HEK293T (cell line): ENCODE measurements at regions not wholly inside any gene's neighbourhood (a gene's known extent, or its start where the extent isn't known, plus 50 kb on each side); places are given as distances from the start of the nearest gene placed in this dataset.

Experiments used
- CTCF ChIA-PET: fragments of 350-600 bp; formaldehyde crosslinking; extraction: SDS; loops from one replicate; lab custom pipeline; 2021; ENCODE audit warnings: antibody characterized with exemption, inconsistent platforms; lab: Yijun Ruan, JAX
- POLR2A ChIA-PET: fragments of 350-600 bp; formaldehyde crosslinking; extraction: SDS; loops from one replicate; lab custom pipeline; 2020; ENCODE audit warnings: antibody characterized with exemption, inconsistent platforms; lab: Yijun Ruan, JAX
- DNase-seq: peaks from one replicate; pipeline ENCODE4 v3.0.0; 2012; ENCODE audit warnings: mixed read lengths; ENCODE audit errors: extremely low spot score
- ARNT ChIP-seq: fragments of 450-650 bp; IDR thresholded peaks from 2 replicates; pipeline ENCODE4 v1.6.1; 2017; ENCODE audit warnings: mild to moderate bottlenecking
- BHLHE40 ChIP-seq: fragments of 450-650 bp; IDR thresholded peaks from 2 replicates; pipeline ENCODE4 v1.6.1; 2016; ENCODE audit warnings: mild to moderate bottlenecking, moderate library complexity, borderline replicate concordance
- CTBP1 ChIP-seq: fragments of 450-650 bp; IDR thresholded peaks from 2 replicates; pipeline ENCODE4 v1.6.1; 2016; ENCODE audit warnings: borderline replicate concordance
- ELF4 ChIP-seq: fragments of 450-650 bp; IDR thresholded peaks from 2 replicates; pipeline ENCODE4 v1.6.1; 2017; ENCODE audit warnings: antibody characterized with exemption
- FOXA1 ChIP-seq: fragments of 450-650 bp; IDR thresholded peaks from 2 replicates; pipeline ENCODE4 v1.6.1; 2016; ENCODE audit warnings: mild to moderate bottlenecking
- FOXK2 ChIP-seq: fragments of 450-650 bp; IDR thresholded peaks from 2 replicates; pipeline ENCODE4 v1.6.1; 2016; ENCODE audit warnings: mild to moderate bottlenecking
- FOXM1 ChIP-seq: fragments of 450-650 bp; IDR thresholded peaks from 2 replicates; pipeline ENCODE4 v1.6.1; 2017; ENCODE audit warnings: mild to moderate bottlenecking, borderline replicate concordance
- HDGF ChIP-seq: fragments of 450-650 bp; IDR thresholded peaks from 2 replicates; pipeline ENCODE4 v1.6.1; 2017; ENCODE audit warnings: antibody characterized with exemption, borderline replicate concordance
- L3MBTL2 ChIP-seq: fragments of 450-650 bp; conservative IDR thresholded peaks from 2 replicates; pipeline ENCODE4 v1.6.1; 2016; ENCODE audit warnings: mild to moderate bottlenecking
- LEF1 ChIP-seq: fragments of 450-650 bp; IDR thresholded peaks from 2 replicates; pipeline ENCODE4 v1.6.1; 2017; ENCODE audit warnings: mild to moderate bottlenecking, borderline replicate concordance
- NFRKB ChIP-seq: fragments of 450-650 bp; IDR thresholded peaks from 2 replicates; pipeline ENCODE4 v1.6.1; 2016; ENCODE audit warnings: mild to moderate bottlenecking, moderate library complexity
- SP1 ChIP-seq: fragments of 450-650 bp; IDR thresholded peaks from 2 replicates; pipeline ENCODE4 v1.6.1; 2017
- SUZ12 ChIP-seq: fragments of 450-650 bp; IDR thresholded peaks from 2 replicates; pipeline ENCODE4 v1.6.1; 2016; ENCODE audit warnings: mild to moderate bottlenecking
- TARDBP ChIP-seq: fragments of 450-650 bp; IDR thresholded peaks from 2 replicates; pipeline ENCODE4 v1.6.1; 2016
- ZNF384 ChIP-seq: fragments of 450-650 bp; IDR thresholded peaks from 2 replicates; pipeline ENCODE4 v1.6.1; 2016
- TF ChIP-seq, protein P1 (sequence below): fragments of 450-650 bp; IDR thresholded peaks from 2 replicates; pipeline ENCODE4 v1.6.1; 2016

DNA sequence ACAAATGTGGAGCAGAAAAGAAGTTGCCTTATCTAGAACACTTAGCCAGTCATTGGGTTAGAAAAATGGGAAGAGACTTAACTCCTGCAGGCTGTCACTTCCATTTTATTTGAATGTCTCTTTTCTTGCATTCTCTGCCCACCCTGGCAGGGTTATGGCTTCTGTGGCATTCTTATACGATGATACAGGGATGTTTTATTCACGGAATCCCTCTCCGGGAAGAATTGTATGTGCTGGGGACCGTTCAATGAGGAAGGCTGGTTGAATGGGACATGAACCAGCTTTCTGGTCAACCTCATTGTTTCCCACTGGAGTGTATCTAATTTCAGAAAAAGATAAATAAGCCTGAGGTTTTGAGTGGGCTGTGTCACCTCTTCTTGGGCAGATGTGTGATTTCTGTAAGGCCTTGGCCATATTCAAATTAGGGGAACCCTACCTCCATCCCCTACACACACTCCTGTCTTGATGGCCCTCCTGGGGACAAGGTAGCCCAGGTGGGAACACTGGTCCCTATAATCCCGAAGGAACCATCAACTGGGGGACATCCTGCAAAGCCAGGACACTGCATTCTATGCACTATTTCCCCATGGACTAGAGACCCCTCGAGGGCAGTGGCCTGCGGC is 174.8 kb upstream of the GSC start:
- TF ChIP-seq TARDBP, result no peak
- no peak for TF ChIP-seq L3MBTL2
- TF ChIP-seq FOXA1, result no peak
- no peak for TF ChIP-seq ELF4
- no peak for TF ChIP-seq CTBP1
- TF ChIP-seq ZNF384, result no peak
- TF ChIP-seq NFRKB, result no peak
- TF ChIP-seq, protein P1, sequence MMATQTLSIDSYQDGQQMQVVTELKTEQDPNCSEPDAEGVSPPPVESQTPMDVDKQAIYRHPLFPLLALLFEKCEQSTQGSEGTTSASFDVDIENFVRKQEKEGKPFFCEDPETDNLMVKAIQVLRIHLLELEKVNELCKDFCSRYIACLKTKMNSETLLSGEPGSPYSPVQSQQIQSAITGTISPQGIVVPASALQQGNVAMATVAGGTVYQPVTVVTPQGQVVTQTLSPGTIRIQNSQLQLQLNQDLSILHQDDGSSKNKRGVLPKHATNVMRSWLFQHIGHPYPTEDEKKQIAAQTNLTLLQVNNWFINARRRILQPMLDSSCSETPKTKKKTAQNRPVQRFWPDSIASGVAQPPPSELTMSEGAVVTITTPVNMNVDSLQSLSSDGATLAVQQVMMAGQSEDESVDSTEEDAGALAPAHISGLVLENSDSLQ, result no peak
- no peak for TF ChIP-seq SP1
- TF ChIP-seq HDGF, result no peak
- no peak for TF ChIP-seq LEF1
- TF ChIP-seq FOXM1, result no peak
- no peak for TF ChIP-seq ARNT
- TF ChIP-seq SUZ12, result no peak
- no peak for TF ChIP-seq BHLHE40
- no peak for TF ChIP-seq FOXK2
- ChIA-PET CTCF (no interaction called here), POLR2A (no interaction called here)

DNA sequence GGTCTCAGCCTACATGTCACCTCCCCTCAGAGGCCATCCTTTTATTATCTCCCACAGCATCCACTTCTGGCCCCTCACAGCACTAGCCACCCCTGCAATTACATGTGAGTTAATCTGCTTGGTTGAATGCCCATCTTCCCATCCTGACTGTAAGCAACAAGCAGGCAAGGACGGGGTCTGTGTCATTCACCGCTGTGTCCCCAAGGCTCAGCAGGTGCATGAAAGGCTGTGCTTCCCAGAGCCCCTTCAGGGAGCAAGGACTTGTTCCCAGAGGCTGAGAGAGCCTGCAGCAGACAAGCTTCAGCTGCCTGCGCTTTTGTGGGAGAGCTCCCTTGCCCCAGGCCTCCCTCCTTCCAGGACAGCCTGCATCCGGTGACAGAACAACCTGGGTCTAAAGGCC is 172.7 kb upstream of the GSC start:
- POLR2A ChIA-PET, result no interaction called here
- DNase-seq, result no peak
- TF ChIP-seq SUZ12 (no peak), LEF1 (no peak), ARNT (no peak), SP1 (no peak), CTBP1 (no peak), ZNF384 (no peak), FOXA1 (no peak), FOXK2 (no peak), L3MBTL2 (no peak), NFRKB (no peak), TARDBP (no peak)
- CTCF ChIA-PET, result no interaction called here

More for the DNA sequence above, 174.8 kb upstream of the GSC start:
- DNase-seq, result no peak

DNA sequence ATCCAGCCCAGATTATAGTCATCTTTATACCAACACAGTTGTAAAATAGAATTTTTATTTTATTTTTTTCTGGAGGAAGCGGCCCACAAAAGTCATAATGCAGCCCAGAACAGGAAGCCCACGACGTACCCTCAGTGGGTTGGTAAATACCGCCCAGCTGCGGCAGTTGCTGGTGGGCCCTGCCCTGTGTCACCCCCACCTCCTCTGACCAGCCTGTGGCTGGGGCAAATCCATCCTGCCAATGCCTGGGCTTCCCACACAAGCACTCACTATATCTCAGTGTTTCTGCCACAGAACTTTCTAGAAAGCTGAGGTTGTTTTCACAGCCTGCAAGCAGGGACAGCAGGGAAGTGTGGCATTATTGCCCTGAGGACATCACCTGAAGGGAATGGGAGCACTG is 171.4 kb upstream of the GSC start:
- no peak for DNase-seq
- POLR2A ChIA-PET, result no interaction called here
- no peak for TF ChIP-seq L3MBTL2
- no peak for TF ChIP-seq ZNF384
- no peak for TF ChIP-seq SUZ12
- TF ChIP-seq HDGF, result no peak
- TF ChIP-seq, protein P1, result no peak
- no peak for TF ChIP-seq SP1
- no peak for TF ChIP-seq FOXA1
- no peak for TF ChIP-seq ELF4
- TF ChIP-seq TARDBP, result no peak
- TF ChIP-seq NFRKB, result no peak
- no peak for TF ChIP-seq FOXK2
- TF ChIP-seq FOXM1, result no peak
- TF ChIP-seq ARNT, result no peak
- TF ChIP-seq BHLHE40, result no peak
- TF ChIP-seq LEF1, result no peak
- TF ChIP-seq CTBP1, result no peak
- CTCF ChIA-PET, result no interaction called here

DNA sequence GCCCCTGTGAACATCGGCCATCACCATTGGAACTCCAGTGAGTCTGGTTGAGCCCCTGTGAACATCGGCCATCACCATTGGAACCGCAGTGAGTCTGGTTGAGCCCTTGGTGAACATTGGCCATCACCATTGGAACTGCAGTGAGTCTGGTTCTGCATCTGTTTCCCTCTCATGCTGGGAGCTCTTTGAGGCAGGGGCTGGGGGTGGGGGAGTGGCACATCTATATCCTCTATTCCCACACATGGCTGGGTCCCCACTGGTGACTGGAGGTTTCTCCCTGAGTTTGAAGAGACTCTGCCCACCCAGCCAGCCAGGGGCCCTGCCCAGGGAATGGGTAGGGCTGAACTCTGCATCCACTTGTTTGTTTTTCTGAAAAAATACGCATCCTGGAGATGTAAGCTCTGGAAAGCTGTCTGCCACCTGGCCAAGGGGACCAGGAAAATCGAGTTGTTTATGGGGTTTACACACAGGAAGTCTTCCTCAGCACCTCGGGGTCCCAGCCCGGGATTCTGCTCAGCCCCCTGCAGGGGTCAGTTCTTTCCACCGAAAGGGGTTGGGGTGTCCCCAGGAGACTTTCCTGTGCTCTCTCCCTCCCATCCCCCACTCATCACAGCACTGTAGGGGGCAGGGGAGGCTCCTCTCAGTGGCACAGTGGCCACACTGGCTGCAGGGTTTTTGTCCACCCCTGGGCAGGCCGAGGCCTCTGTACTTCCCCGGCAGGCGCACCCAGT is 170.5 kb upstream of the GSC start:
- POLR2A ChIA-PET, result no interaction called here
- DNase-seq, result no peak
- CTCF ChIA-PET, result no interaction called here
- TF ChIP-seq BHLHE40 (no peak), ELF4 (no peak), FOXK2 (no peak), NFRKB (no peak), HDGF (no peak)

DNA sequence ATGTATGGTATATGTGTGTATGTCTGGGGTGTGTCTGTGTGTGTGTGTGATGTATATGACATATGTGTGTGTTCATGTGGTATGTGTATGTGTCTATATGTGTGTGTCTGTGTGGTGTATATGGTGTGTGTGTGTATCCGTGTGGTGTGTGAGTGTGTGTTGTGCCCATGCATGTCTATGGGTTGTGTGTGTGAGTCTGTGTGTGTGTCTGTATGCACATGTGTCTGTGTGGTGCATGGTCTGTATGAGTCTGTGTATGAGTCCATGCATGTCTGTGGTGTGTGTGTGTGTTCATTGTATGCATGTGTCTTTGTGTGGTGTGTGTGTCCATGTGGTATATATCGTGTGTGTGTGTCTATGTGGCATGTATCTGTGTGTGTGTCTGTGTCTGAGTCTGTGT is 168.1 kb upstream of the GSC start:
- ChIA-PET CTCF (no interaction called here), POLR2A (no interaction called here)
- no peak for DNase-seq
- TF ChIP-seq ZNF384 (no peak), HDGF (no peak), L3MBTL2 (no peak), SUZ12 (no peak), LEF1 (no peak), CTBP1 (no peak), SP1 (no peak), FOXK2 (no peak), FOXM1 (no peak), ARNT (no peak)
- TF ChIP-seq, protein P1, result no peak

DNA sequence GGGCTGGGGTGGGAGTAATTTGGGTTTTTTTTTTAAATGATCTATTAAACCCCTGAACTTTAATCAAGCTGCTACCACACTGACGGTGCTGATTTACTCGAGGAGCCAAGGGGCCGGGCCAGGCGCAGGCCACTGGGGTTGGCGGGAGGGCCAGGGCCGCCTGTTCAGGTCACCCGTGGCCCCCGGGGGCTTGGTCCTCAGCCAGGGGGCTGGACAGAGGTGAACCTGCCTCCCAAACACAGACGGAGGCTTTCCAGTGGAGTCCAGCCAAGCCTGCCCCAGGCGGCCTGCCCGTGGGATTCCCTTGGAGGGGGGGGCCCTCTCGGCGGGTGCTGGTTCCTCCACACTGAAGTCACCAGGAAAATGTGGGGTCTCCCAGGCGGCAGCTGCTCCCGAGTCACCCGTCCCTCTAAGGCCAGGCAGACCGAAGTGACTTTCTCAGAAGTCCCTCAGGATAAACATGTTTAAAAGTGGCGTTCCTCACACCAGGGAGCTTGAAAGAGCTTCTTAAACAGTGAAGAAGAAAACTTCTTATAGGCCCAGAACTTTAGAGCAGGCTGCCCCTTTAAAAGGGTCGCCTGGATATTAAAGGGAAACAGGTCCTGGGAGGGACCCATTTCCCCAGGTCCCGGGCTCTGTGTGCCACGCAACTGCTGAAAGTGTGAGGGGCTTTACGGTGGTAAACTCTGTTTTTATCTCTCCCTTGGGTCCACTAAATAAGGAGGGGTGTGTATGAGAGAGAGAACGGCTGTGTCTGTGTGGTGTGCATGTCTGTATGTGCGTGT is 167.2 kb upstream of the GSC start:
- no peak for DNase-seq
- ChIA-PET POLR2A (no interaction called here), CTCF (no interaction called here)
- TF ChIP-seq ELF4 (no peak), L3MBTL2 (no peak)
